ENCODE measurements at regions not wholly inside any gene's neighbourhood (a gene's known extent, or its start where the extent isn't known, plus 50 kb on each side); places are given as distances from the start of the nearest gene placed in this dataset.
"Not testable (repeated sequence)": the region's sequence is repeated elsewhere in the genome, so short reads cannot be mapped to it uniquely, and the experiment has no call there.

- H3K4me3 ChIP-seq (ENCODE audit: low read length in 2 of 2); H3K27ac ChIP-seq (ENCODE audit: low read depth, low read length); H3K27ac Mint-ChIP-seq; POLR2A ChIA-PET (ENCODE audit: partially characterized antibody); CTCF ChIA-PET (ENCODE audit: partially characterized antibody); H3K4me1 ChIP-seq (ENCODE audit: insufficient read depth, low read length); H3K4me3 Mint-ChIP-seq; intact Hi-C loops (cut with micrococcal nuclease); DNase-seq; H3K27me3 Mint-ChIP-seq; H3K4me1 Mint-ChIP-seq; H3K27me3 ChIP-seq (ENCODE audit: insufficient read depth, low read length); H3K9me3 ChIP-seq (ENCODE audit: control insufficient read depth in 1 of 2, low read length in 2 of 2); H3K36me3 Mint-ChIP-seq; H3K36me3 ChIP-seq (ENCODE audit: insufficient read depth, low read length): not testable (repeated sequence)
- H3K9me3 Mint-ChIP-seq = peaks cover 0 to 13% (median 4%) of the 10 kb centered on the region in 8 donors
Measured at GRCh38 chr11:110843053-110843452, 130.8 kb upstream of the ARHGAP20 start.

GRCh38 chr11:110838808-110839207, 126.6 kb upstream of the ARHGAP20 start:
- peaks cover 4 to 6% of the 10 kb centered on the region in 2 donors for H3K27me3 Mint-ChIP-seq
- intact Hi-C loops (cut with micrococcal nuclease) = no loop called here
- no peaks in the 10 kb centered on the region for H3K4me1 ChIP-seq (ENCODE audit: insufficient read depth, low read length)

GRCh38 chr11:110837603-110838002, 125.4 kb upstream of the ARHGAP20 start:
- no peaks in the 10 kb centered on the region for H3K36me3 Mint-ChIP-seq
- peaks cover 4 to 12% (median 6%) of the 10 kb centered on the region in 4 donors for H3K4me1 Mint-ChIP-seq
- peak overlapping the region in 1 of 8 donors; percentile 7 for H3K4me3 Mint-ChIP-seq
- POLR2A ChIA-PET (ENCODE audit: partially characterized antibody) = no interaction called here
- DNase-seq = peak in 1 of 5 donors; percentile 6
- CTCF ChIA-PET (ENCODE audit: partially characterized antibody) = interaction anchor here (1.5 kb wide), 1 partner anchor 392 kb away, joined by 3 read pairs; no protein-coding TSS in a partner anchor
- peak overlapping the region in 1 of 7 donors; percentile 26 for H3K27ac Mint-ChIP-seq
- H3K36me3 ChIP-seq (ENCODE audit: insufficient read depth, low read length) = no peaks in the 10 kb centered on the region
- H3K9me3 ChIP-seq (ENCODE audit: control insufficient read depth in 1 of 2, low read length in 2 of 2) = no peaks in the 10 kb centered on the region
- H3K9me3 Mint-ChIP-seq = peaks cover 0 to 7% (median 0%) of the 10 kb centered on the region in 8 donors
- H3K27ac ChIP-seq (ENCODE audit: low read depth, low read length) = no peak overlapping the region
- peaks cover 6 to 8% of the 10 kb centered on the region in 2 donors for H3K27me3 Mint-ChIP-seq
- no peak overlapping the region for H3K4me3 ChIP-seq (ENCODE audit: low read length in 2 of 2)
- intact Hi-C loops (cut with micrococcal nuclease) = no loop called here
- H3K27me3 ChIP-seq (ENCODE audit: insufficient read depth, low read length) = no peaks in the 10 kb centered on the region
- no peaks in the 10 kb centered on the region for H3K4me1 ChIP-seq (ENCODE audit: insufficient read depth, low read length)

More at GRCh38 chr11:110838808-110839207, 126.6 kb upstream of the ARHGAP20 start:
- Mint-ChIP-seq H3K4me1 (peaks cover 4 to 12% (median 6%) of the 10 kb centered on the region in 4 donors), H3K27ac (no peak overlapping the region), H3K9me3 (peaks cover 0 to 8% (median 3%) of the 10 kb centered on the region in 8 donors), H3K4me3 (no peak overlapping the region), H3K36me3 (no peaks in the 10 kb centered on the region)
- no peak overlapping the region for H3K27ac ChIP-seq (ENCODE audit: low read depth, low read length)
- no peaks in the 10 kb centered on the region for H3K9me3 ChIP-seq (ENCODE audit: control insufficient read depth in 1 of 2, low read length in 2 of 2)
- CTCF ChIA-PET (ENCODE audit: partially characterized antibody) = no interaction called here
- POLR2A ChIA-PET (ENCODE audit: partially characterized antibody) = no interaction called here
- H3K27me3 ChIP-seq (ENCODE audit: insufficient read depth, low read length) = no peaks in the 10 kb centered on the region
- DNase-seq = no peak
- no peak overlapping the region for H3K4me3 ChIP-seq (ENCODE audit: low read length in 2 of 2)
- no peaks in the 10 kb centered on the region for H3K36me3 ChIP-seq (ENCODE audit: insufficient read depth, low read length)

- H3K9me3 Mint-ChIP-seq = peaks cover 0 to 4% (median 0%) of the 10 kb centered on the region in 8 donors
- peaks cover 6 to 8% of the 10 kb centered on the region in 2 donors for H3K27me3 Mint-ChIP-seq
- peaks cover 4 to 12% (median 6%) of the 10 kb centered on the region in 4 donors for H3K4me1 Mint-ChIP-seq
- no peaks in the 10 kb centered on the region for H3K36me3 ChIP-seq (ENCODE audit: insufficient read depth, low read length)
- ChIA-PET CTCF (ENCODE audit: partially characterized antibody) (no interaction called here), POLR2A (ENCODE audit: partially characterized antibody) (no interaction called here)
- no peak overlapping the region for H3K27ac ChIP-seq (ENCODE audit: low read depth, low read length)
- no peaks in the 10 kb centered on the region for H3K36me3 Mint-ChIP-seq
- no peak overlapping the region for H3K4me3 ChIP-seq (ENCODE audit: low read length in 2 of 2)
- intact Hi-C loops (cut with micrococcal nuclease) = no loop called here
- no peaks in the 10 kb centered on the region for H3K4me1 ChIP-seq (ENCODE audit: insufficient read depth, low read length)
- no peak for DNase-seq
- no peaks in the 10 kb centered on the region for H3K9me3 ChIP-seq (ENCODE audit: control insufficient read depth in 1 of 2, low read length in 2 of 2)
- no peaks in the 10 kb centered on the region for H3K27me3 ChIP-seq (ENCODE audit: insufficient read depth, low read length)
- H3K27ac Mint-ChIP-seq = no peak overlapping the region
- peak overlapping the region in 1 of 8 donors; percentile 3 for H3K4me3 Mint-ChIP-seq
Measured at GRCh38 chr11:110835106-110835505, 122.9 kb upstream of the ARHGAP20 start.

GRCh38 chr11:110833033-110833484, 120.8 kb upstream of the ARHGAP20 start:
- no peak overlapping the region for H3K4me3 Mint-ChIP-seq
- no peaks in the 10 kb centered on the region for H3K9me3 Mint-ChIP-seq
- H3K36me3 Mint-ChIP-seq = no peaks in the 10 kb centered on the region
- Histone ChIP-seq H3K27me3 (ENCODE audit: insufficient read depth, low read length) (no peaks in the 10 kb centered on the region), H3K27ac (ENCODE audit: low read depth, low read length) (no peak overlapping the region), H3K9me3 (ENCODE audit: control insufficient read depth in 1 of 2, low read length in 2 of 2) (no peaks in the 10 kb centered on the region), H3K4me3 (ENCODE audit: low read length in 2 of 2) (no peak overlapping the region), H3K36me3 (ENCODE audit: insufficient read depth, low read length) (no peaks in the 10 kb centered on the region), H3K4me1 (ENCODE audit: insufficient read depth, low read length) (no peaks in the 10 kb centered on the region)
- CTCF ChIA-PET (ENCODE audit: partially characterized antibody) = no interaction called here
- no peak overlapping the region for H3K27ac Mint-ChIP-seq
- no peak for DNase-seq
- POLR2A ChIA-PET (ENCODE audit: partially characterized antibody) = no interaction called here
- peaks cover 6 to 8% of the 10 kb centered on the region in 2 donors for H3K27me3 Mint-ChIP-seq
- intact Hi-C loops (cut with micrococcal nuclease) = no loop called here
- peaks cover 4 to 9% (median 5%) of the 10 kb centered on the region in 4 donors for H3K4me1 Mint-ChIP-seq

GRCh38 chr11:110832539-110832938, 120.3 kb upstream of the ARHGAP20 start:
- no peak overlapping the region for H3K4me3 Mint-ChIP-seq
- Histone ChIP-seq H3K27ac (ENCODE audit: low read depth, low read length) (no peak overlapping the region), H3K9me3 (ENCODE audit: control insufficient read depth in 1 of 2, low read length in 2 of 2) (no peaks in the 10 kb centered on the region), H3K36me3 (ENCODE audit: insufficient read depth, low read length) (no peaks in the 10 kb centered on the region), H3K4me3 (ENCODE audit: low read length in 2 of 2) (no peak overlapping the region), H3K4me1 (ENCODE audit: insufficient read depth, low read length) (no peaks in the 10 kb centered on the region), H3K27me3 (ENCODE audit: insufficient read depth, low read length) (no peaks in the 10 kb centered on the region)
- POLR2A ChIA-PET (ENCODE audit: partially characterized antibody) = no interaction called here
- H3K36me3 Mint-ChIP-seq = no peaks in the 10 kb centered on the region
- intact Hi-C loops (cut with micrococcal nuclease) = no loop called here
- peaks cover 0 to 4% (median 2%) of the 10 kb centered on the region in 4 donors for H3K4me1 Mint-ChIP-seq
- peaks cover 8 to 9% of the 10 kb centered on the region in 2 donors for H3K27me3 Mint-ChIP-seq
- no peaks in the 10 kb centered on the region for H3K9me3 Mint-ChIP-seq
- peak overlapping the region in 1 of 7 donors; percentile 29 for H3K27ac Mint-ChIP-seq
- CTCF ChIA-PET (ENCODE audit: partially characterized antibody) = no interaction called here
- no peak for DNase-seq

GRCh38 chr11:110832080-110832479, 119.8 kb upstream of the ARHGAP20 start:
- intact Hi-C loops (cut with micrococcal nuclease) = no loop called here
- Mint-ChIP-seq H3K36me3 (no peaks in the 10 kb centered on the region), H3K4me1 (peaks cover 0 to 3% (median 1%) of the 10 kb centered on the region in 4 donors), H3K9me3 (no peaks in the 10 kb centered on the region), H3K27me3 (peaks cover 8 to 9% of the 10 kb centered on the region in 2 donors), H3K4me3 (no peak overlapping the region), H3K27ac (no peak overlapping the region)
- Histone ChIP-seq H3K4me3 (ENCODE audit: low read length in 2 of 2) (no peak overlapping the region), H3K27me3 (ENCODE audit: insufficient read depth, low read length) (no peaks in the 10 kb centered on the region), H3K4me1 (ENCODE audit: insufficient read depth, low read length) (no peaks in the 10 kb centered on the region), H3K27ac (ENCODE audit: low read depth, low read length) (no peak overlapping the region), H3K9me3 (ENCODE audit: control insufficient read depth in 1 of 2, low read length in 2 of 2) (no peaks in the 10 kb centered on the region), H3K36me3 (ENCODE audit: insufficient read depth, low read length) (no peaks in the 10 kb centered on the region)
- DNase-seq = no peak
- CTCF ChIA-PET (ENCODE audit: partially characterized antibody) = no interaction called here
- POLR2A ChIA-PET (ENCODE audit: partially characterized antibody) = no interaction called here

- H3K27me3 Mint-ChIP-seq = peaks cover 3 to 7% of the 10 kb centered on the region in 2 donors
- H3K36me3 ChIP-seq (ENCODE audit: insufficient read depth, low read length) = no peaks in the 10 kb centered on the region
- POLR2A ChIA-PET (ENCODE audit: partially characterized antibody) = no interaction called here
- H3K4me1 Mint-ChIP-seq = peaks cover 0 to 3% (median 1%) of the 10 kb centered on the region in 4 donors
- CTCF ChIA-PET (ENCODE audit: partially characterized antibody) = no interaction called here
- no peaks in the 10 kb centered on the region for H3K9me3 Mint-ChIP-seq
- no peaks in the 10 kb centered on the region for H3K27me3 ChIP-seq (ENCODE audit: insufficient read depth, low read length)
- H3K9me3 ChIP-seq (ENCODE audit: control insufficient read depth in 1 of 2, low read length in 2 of 2) = no peaks in the 10 kb centered on the region
- no peak overlapping the region for H3K27ac Mint-ChIP-seq
- H3K4me1 ChIP-seq (ENCODE audit: insufficient read depth, low read length) = no peaks in the 10 kb centered on the region
- no peaks in the 10 kb centered on the region for H3K36me3 Mint-ChIP-seq
- no peak for DNase-seq
- H3K4me3 Mint-ChIP-seq = no peak overlapping the region
- H3K4me3 ChIP-seq (ENCODE audit: low read length in 2 of 2) = no peak overlapping the region
- H3K27ac ChIP-seq (ENCODE audit: low read depth, low read length) = no peak overlapping the region
- intact Hi-C loops (cut with micrococcal nuclease) = no loop called here
Measured at GRCh38 chr11:110830747-110831146, 118.5 kb upstream of the ARHGAP20 start.

Data from CD4-positive, alpha-beta memory T cell (primary cell).